Renal cortex interstitium (tissue), 11 donors: ENCODE measurements at regions not wholly inside any gene's neighbourhood (a gene's known extent, or its start where the extent isn't known, plus 50 kb on each side); places are given as distances from the start of the nearest gene placed in this dataset.

Experiments
- DNase-seq, 11 donors: peaks; one replicate each; pipeline ENCODE4 v3.0.0-alpha.2; 2013; ENCODE audit warnings: low read depth in 9 of 11, low spot score in 4 of 11; ENCODE audit errors: extremely low read depth in 1 of 11

DNA sequence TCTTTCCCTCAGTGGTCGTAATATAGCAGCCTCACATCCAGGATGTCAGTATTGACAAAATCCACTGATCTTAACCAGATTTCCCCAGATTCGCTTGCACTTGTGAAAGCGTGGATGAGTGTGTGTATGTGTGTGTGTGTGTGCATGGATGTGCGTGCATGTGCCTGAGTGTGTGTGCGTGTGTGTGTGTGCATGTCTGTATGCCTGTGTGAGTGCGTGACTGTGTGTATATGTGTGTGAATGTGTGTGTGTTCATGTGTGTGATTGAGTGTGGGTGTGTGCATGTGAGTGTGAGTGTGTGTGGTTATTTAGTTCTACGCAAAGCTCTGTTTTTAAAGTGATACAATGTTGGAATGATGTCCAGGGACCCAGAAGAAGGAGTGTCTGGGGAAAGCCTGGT lies 723.2 kb downstream of the BRD1 start:
- DNase-seq, result no peak

GRCh38 chr22:49103314-49104059 lies 724.2 kb downstream of the BRD1 start:
- DNase-seq, result no peak

DNA sequence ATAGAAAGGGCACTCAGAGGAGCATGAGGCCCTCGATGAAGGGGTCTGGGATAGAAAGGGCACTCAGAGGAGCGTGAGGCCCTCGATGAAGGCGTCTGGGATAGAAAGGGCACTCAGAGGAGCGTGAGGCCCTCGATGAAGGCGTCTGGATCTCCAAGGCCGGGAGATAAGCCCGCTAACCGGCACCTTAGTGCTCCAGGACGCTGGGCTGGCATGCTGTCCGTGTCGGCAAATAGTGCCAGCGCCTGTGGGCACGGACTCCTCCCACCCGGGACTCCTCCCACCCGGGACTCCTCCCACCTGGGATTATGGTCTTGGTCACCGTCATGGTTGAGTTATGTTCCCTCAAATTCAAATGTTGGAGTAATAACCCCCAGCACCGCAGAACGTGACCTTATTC lies 725.3 kb downstream of the BRD1 start:
- no peak for DNase-seq

GRCh38 chr22:49101873-49102272 lies 725.8 kb downstream of the BRD1 start:
- no peak for DNase-seq

DNA sequence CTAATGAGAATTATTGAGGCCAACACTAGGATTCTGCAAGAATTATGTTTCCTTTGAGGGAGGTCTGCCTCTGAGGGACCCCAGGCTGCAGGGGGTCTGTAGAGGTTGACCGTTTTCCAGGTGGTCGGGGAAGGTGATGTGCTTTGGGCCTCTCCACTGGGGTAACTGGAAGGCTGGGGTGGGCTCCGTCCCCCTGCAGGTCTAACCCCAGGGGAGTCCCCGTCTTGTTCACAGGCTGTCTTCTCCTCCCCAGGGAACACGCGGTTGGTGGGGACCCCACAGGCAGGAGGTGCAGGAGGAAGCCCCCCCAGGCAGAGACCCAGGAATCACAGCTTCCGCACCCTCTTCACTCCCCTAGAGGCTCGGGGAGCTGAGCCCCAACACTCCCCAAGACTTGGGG lies 726.4 kb downstream of the BRD1 start:
- DNase-seq, result no peak

DNA sequence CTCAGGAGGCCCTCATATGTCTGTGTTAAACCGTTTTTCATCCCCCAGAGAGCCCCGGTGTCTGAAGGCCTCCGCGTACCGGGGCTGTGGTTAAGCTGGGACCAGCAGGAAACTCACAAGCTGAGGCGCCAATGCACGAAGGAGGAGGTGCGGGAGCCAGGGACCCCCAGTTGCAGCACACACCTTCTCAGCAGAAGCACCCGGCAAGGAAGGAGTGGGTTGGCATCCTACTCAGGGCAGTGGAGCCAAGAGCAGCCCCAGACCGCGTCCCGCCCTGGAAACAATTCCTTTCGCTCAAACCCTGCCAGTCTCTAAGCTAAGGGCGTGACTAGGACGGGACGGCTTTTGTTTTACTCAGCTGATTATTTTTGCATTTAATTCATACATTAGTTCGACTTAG lies 726.9 kb downstream of the BRD1 start:
- DNase-seq, result no peak

- no peak for DNase-seq
Observed at GRCh38 chr22:49100316-49100715, 727.4 kb downstream of the BRD1 start.

- DNase-seq, result no peak
Observed at GRCh38 chr22:49099496-49100124, 728.1 kb downstream of the BRD1 start.

DNA sequence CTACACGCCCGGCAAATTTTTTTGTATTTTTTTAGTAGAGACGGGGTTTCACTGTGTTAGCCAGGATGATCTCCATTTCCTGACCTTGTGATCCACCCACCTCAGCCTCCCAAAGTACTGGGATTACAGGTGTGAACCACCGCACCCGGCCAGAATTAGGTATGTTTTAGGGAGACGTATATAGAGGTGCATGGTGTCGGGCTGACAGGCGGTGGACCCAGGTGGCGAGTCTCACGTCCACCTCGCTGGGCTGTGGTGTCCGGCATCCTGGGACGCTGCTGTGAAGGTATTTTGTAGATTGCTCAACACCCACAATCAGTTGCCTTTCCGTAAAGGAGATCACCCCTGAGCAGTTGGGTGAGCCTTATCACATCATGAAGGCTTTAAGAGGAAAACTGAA lies 728.6 kb downstream of the BRD1 start:
- DNase-seq, result no peak

- no peak for DNase-seq
Observed at GRCh38 chr22:49097966-49098365, 729.7 kb downstream of the BRD1 start.

DNA sequence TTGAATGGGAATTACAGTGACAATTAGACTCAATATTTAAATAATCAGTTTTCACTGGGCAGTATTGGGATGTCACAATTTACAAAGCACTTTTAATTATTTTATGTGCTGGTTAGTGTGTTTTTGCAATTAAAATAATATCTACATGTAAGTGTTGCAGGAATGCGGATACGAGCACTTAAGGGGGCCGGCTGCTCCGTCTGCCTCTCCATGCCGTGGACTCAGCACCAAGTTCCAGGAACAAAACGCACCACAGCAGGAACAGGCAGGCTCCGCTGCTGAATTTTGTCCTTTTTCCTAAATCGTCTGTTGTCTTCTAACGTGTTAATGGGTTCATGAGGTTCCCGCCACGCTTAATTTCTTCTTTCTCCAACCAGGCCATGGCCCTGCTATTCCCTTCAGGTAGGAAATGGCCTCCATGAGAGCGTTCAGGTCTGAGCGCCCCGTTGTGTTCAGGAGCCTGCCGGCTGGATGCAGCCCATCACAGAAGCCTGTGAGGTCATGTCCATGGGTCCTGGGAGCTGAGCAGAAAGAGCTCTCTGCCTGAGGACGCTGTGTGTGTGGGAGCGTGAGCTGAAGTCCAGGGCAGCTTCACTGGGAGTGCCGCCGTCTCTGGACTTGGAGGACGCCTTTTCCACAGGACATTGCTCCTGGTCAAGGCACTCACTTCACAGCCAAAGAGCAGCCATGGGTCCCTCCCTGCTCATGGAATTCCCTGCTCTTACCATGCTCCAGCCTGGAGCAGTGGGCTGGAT lies 730.3 kb downstream of the BRD1 start:
- no peak for DNase-seq

DNA sequence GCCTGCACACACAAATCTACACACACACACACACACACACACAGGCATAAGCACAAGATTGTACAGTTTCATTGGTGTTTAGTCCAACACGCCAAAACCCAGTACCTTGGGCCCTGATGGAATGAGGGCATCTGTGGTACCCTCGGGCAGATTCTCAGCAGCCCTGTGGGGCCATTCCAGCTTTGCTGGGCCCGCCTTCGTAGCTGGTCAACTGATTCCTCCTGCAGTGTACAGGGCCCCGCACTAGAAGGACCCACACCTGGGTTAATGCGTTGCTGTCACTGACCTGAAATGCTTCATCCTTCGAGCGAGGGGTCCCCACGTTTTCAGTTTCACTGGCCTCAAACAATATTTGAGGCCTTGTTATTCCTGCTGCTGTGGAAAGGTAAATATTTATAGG lies 731.2 kb downstream of the BRD1 start:
- DNase-seq, result no peak

GRCh38 chr22:49095366-49095765 lies 732.3 kb downstream of the BRD1 start:
- no peak for DNase-seq

- no peak for DNase-seq
Observed at GRCh38 chr22:49094858-49095257, 732.8 kb downstream of the BRD1 start.

DNA sequence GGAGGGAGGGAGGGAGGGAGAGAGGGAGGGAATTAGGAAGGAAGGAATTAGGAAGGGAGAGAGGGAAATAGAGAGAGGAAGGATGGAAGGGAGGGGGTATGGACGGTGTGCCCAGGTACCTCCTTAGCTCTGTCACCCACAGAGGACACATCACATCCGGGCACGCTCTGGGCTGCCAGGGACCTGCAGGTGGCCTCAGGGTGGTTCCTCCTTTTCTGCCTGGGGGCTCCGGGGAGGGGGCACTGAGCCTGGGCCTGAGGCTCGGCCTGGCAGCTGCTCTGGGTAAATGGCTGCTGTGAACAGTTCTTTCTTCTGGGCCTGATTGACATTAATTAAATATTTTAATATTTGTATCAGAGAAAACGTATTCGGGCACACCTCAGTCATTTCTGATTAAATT lies 733.5 kb downstream of the BRD1 start:
- DNase-seq, result no peak

DNA sequence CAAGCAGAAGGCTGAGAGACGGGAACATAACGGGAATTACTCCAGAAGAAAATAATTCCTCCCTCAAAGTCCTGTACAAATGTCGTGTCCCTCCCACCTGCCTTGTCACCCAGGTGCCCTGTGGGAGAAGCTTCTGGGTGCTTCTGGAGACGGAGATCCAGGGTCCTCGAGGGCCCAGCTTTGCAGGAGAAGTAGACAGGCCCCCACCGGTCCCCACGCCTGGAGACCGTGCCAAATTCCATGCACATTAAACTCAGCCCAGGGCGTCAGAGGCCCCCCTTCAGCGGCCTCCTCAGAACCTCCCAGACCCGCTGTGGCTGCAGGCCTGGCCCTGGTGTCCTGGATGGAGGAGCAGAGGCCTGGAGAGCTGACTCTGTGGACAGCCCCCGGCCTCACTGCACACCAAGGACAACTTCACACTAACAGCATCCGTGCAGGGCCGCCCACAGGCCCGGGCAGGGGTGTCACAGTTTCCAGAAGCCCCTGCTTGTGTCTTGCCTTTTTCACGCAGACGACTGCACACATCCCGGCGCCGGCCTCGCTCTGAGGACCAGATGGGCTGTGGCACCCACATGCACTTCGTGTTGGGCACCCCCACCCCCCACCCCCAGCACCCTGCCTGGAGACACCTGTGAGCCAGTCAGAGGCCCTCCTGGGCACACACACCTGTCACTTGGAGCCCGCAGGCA lies 734.3 kb downstream of the BRD1 start:
- no peak for DNase-seq

DNA sequence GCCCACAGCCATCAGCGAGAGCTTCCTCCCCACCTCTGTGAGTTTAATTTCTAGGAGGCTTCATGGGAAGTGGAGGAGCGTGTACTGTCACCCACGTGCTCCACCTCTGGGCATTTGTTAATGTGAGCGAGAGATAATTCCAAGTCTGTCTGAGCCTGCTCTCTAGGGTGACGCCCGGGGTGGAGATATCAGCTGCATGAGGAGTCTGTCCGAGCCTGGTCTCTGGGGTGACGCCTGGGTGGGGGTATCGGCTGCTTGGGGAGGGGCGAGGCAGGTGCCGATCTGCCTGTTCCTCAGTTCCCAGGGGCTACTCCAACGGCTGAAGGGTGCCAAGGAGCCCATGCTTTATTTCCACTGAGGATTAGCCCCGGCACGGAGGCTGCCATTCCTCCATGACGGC lies 735.0 kb downstream of the BRD1 start:
- no peak for DNase-seq

DNA sequence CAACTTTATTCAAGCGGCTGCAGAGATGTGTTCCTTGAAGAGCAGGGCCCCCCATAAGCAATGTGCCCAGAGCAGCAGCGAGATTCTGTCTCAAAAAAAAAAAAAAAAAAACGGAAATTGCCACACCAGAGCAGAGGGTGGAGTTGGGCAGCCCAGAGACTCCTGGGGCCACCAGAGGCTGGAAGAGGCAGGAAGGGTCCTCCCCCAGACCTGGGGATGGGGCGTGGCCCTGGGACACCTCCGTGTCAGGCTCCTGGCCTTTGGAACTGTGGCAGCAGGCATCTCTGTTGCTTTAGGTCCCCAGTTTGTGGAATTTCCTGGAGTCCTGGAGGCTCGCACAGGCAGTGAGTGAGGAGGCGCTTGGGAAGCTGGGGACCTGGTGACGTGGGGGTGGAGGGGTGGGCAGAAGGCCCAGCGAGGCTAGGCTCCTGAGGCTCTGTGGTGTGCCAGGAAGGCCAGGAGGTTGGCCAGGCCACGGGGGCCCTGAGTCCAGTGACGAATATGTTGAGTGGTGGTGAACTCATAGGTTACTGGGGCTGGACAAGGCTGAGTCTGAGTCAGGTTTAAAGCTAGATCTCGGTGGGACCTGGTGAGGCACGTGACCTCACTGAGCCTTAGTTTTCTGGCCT lies 735.6 kb downstream of the BRD1 start:
- no peak for DNase-seq

DNA sequence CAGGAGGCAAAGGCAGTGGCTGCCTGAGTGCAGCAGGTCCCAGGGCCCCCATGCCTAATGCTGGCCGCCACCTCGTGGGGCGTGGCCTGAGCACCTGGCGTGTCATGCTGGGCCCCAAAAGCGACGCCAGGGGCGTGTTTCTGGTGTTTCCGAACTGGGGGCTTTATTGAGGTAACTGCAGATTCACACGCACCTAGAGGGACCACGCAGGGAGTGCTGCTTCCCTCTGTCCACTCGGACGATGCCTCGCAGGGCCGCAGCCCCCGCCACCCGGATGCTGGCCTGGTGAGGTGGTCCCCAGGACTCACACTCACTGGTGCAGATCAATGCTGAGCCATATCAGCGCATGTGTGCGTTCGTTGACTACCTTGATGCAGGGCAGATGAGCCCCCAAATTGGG lies 736.2 kb downstream of the BRD1 start:
- no peak for DNase-seq

- no peak for DNase-seq
Observed at GRCh38 chr22:49090853-49091135, 736.9 kb downstream of the BRD1 start.
